Gastroesophageal sphincter (tissue), 3 donors: ENCODE measurements at regions not wholly inside any gene's neighbourhood (a gene's known extent, or its start where the extent isn't known, plus 50 kb on each side); places are given as distances from the start of the nearest gene placed in this dataset.

ENCODE experiments used
- CTCF ChIP-seq, 4 experiments: fragments of 200-600 bp in 2 of 4; fragments of 450-650 bp in 2 of 4; sonication (generic) in 1 of 4; IDR thresholded peaks; one replicate each; pipeline ENCODE4 v1.5.1; 2017 to 2019; ENCODE audit warnings: antibody characterized with exemption in 4 of 4, mild to moderate bottlenecking in 2 of 4, moderate library complexity in 2 of 4
- EP300 ChIP-seq: sonication (generic); formaldehyde crosslinking; IDR thresholded peaks from one replicate; pipeline ENCODE4 v1.6.1; 2017; ENCODE audit warnings: antibody characterized with exemption, mild to moderate bottlenecking
- POLR2AphosphoS5 ChIP-seq: sonication (generic); formaldehyde crosslinking; IDR thresholded peaks from one replicate; pipeline ENCODE4 v1.6.1; 2017; ENCODE audit warnings: antibody characterized with exemption

- TF ChIP-seq CTCF (IDR thresholded peaks at IDR 0.05) = no peak
- no peak for TF ChIP-seq POLR2AphosphoS5
- TF ChIP-seq EP300 = no peak
Observed at GRCh38 chr2:222064286-222064685, 234.5 kb downstream of the PAX3 start.
